ENCODE measurements at regions not wholly inside any gene's neighbourhood (a gene's known extent, or its start where the extent isn't known, plus 50 kb on each side); places are given as distances from the start of the nearest gene placed in this dataset.

DNA sequence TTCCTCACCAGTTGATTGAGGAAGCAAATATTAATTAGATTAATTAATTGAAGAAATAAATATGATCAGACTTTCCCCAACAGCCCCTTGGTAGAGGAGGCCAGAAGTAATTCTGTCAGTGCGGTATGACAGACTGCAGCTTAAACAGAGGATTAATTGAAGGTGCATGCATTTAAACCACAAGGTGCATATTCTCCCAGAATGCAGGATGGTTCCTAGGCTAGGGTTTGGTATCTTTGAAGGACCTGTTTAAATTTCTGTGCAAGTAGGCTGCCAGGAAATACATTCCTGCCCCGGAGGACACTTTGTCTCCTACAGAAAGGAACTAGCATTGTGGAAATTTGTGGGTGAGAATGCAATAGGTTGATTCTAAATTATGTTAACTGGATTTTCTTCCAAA is 50.5 kb upstream of the PALM2AKAP2 start:
- H3K4me2 ChIP-seq (ENCODE audit: control insufficient read depth, extremely low read depth, insufficient read depth, low read depth, low read length), result no peak overlapping the region
- DNase-seq (ENCODE audit: low read depth, low spot score) (no peak), FAIRE-seq (no peak)
- peaks cover 22% of the 10 kb centered on the region for H3K4me1 ChIP-seq (ENCODE audit: control insufficient read depth, extremely low read depth, insufficient read depth, low read length)
- no peak for TF ChIP-seq EZH2 (IDR thresholded peaks at IDR 0.05; ENCODE audit: low read length)
- TF ChIP-seq, protein P1, sequence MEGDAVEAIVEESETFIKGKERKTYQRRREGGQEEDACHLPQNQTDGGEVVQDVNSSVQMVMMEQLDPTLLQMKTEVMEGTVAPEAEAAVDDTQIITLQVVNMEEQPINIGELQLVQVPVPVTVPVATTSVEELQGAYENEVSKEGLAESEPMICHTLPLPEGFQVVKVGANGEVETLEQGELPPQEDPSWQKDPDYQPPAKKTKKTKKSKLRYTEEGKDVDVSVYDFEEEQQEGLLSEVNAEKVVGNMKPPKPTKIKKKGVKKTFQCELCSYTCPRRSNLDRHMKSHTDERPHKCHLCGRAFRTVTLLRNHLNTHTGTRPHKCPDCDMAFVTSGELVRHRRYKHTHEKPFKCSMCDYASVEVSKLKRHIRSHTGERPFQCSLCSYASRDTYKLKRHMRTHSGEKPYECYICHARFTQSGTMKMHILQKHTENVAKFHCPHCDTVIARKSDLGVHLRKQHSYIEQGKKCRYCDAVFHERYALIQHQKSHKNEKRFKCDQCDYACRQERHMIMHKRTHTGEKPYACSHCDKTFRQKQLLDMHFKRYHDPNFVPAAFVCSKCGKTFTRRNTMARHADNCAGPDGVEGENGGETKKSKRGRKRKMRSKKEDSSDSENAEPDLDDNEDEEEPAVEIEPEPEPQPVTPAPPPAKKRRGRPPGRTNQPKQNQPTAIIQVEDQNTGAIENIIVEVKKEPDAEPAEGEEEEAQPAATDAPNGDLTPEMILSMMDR (optimal IDR thresholded peaks at IDR 0.05 in 1 of 3, IDR thresholded peaks at IDR 0.05 in 1 of 3, conservative IDR thresholded peaks at IDR 0.05 in 1 of 3; ENCODE audit: extremely low read depth in 1 of 3, insufficient read depth in 2 of 3, low read length in 3 of 3), result no peak
- no peaks in the 10 kb centered on the region for H4K20me1 ChIP-seq (ENCODE audit: control insufficient read depth, extremely low read depth, insufficient read depth, low read length)
- H3K4me3 ChIP-seq (ENCODE audit: control insufficient read depth in 2 of 3, extremely low read depth in 1 of 3, insufficient read depth in 2 of 3, low read depth in 1 of 3, low read length in 3 of 3), result no peak overlapping the region
- no peak overlapping the region for H3K27ac ChIP-seq (ENCODE audit: control insufficient read depth, insufficient read depth, low read length)
- H3K79me2 ChIP-seq (ENCODE audit: control insufficient read depth, insufficient read depth, low read length), result no peaks in the 10 kb centered on the region
- no peak overlapping the region for H2AFZ ChIP-seq (ENCODE audit: control insufficient read depth, low read length)
- H3K36me3 ChIP-seq (ENCODE audit: control insufficient read depth in 2 of 2, extremely low read depth in 1 of 2, insufficient read depth in 2 of 2, low read length in 2 of 2), result no peaks in the 10 kb centered on the region
- no peak overlapping the region for H3K9ac ChIP-seq (ENCODE audit: control insufficient read depth, extremely low read depth, insufficient read depth, low read length)
- H3K27me3 ChIP-seq (ENCODE audit: control insufficient read depth, extremely low read depth, insufficient read depth, low read length), result peaks cover 12% of the 10 kb centered on the region
- dilution Hi-C loops (cut with MboI; ENCODE audit: extremely low pct_ligation_motif_present, low sequenced_read_pairs), result no loop called here
- no peaks in the 10 kb centered on the region for H3K9me1 ChIP-seq (ENCODE audit: control insufficient read depth, extremely low read depth, insufficient read depth, low read length)
- H3K9me3 ChIP-seq (ENCODE audit: control insufficient read depth, low read depth, low read length), result no peaks in the 10 kb centered on the region
